Fibroblast of mammary gland (primary cell): ENCODE measurements at regions not wholly inside any gene's neighbourhood (a gene's known extent, or its start where the extent isn't known, plus 50 kb on each side); places are given as distances from the start of the nearest gene placed in this dataset.

Source experiments
- DNase-seq: peaks from one replicate; pipeline ENCODE4 v3.0.0-alpha.2; 2010; ENCODE audit warnings: low read depth
- H3K4me3 ChIP-seq: 2 replicates; pipeline ENCODE4 v1.5.1; 2011; ENCODE audit warnings: low read depth, mild to moderate bottlenecking, low read length, moderate library complexity; ENCODE audit not compliant: control insufficient read depth
- TF ChIP-seq, protein P1 (sequence below): conservative IDR thresholded peaks from 2 replicates; pipeline ENCODE4 v1.5.1; 2011; ENCODE audit warnings: low read depth, low read length, inconsistent platforms; ENCODE audit not compliant: control insufficient read depth, insufficient read depth

DNA sequence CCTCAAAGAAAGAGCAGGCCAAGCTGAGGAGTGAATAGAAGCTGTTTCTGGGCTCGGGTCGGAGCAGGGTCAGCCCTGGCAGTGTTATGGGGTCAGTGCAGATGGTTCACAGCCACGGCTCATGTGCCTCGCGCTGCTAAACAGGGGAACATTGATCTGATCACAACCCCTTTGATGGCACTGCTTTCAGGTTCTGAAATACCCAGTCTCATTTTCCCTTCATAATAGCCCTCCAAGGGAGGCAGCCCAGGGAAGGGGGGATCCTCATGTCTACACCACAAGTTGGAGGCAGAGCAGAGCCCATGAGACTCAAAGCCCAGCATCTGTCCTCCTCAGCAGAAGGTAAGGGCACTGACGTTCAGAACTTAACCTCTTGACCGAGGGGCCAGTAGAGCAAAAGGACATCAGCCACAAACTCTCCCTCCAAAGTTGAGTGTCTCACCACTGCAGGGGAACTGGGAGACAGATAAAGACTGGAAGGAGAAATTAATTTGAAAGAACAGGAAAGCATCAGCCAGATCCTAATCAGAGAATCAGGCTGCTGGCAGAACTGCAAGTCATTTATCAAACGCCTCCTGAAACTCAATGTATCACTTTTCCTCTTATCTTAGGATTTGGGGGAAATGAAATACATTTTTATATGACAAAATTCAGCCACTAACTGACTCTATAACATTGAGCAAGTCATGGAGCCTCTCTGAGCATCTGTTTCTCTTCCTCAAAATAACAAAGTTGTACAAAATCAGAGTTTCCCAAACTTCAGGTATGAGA lies 110.6 kb downstream of the SH3TC2 start:
- DNase-seq = no peak
- TF ChIP-seq, protein P1, sequence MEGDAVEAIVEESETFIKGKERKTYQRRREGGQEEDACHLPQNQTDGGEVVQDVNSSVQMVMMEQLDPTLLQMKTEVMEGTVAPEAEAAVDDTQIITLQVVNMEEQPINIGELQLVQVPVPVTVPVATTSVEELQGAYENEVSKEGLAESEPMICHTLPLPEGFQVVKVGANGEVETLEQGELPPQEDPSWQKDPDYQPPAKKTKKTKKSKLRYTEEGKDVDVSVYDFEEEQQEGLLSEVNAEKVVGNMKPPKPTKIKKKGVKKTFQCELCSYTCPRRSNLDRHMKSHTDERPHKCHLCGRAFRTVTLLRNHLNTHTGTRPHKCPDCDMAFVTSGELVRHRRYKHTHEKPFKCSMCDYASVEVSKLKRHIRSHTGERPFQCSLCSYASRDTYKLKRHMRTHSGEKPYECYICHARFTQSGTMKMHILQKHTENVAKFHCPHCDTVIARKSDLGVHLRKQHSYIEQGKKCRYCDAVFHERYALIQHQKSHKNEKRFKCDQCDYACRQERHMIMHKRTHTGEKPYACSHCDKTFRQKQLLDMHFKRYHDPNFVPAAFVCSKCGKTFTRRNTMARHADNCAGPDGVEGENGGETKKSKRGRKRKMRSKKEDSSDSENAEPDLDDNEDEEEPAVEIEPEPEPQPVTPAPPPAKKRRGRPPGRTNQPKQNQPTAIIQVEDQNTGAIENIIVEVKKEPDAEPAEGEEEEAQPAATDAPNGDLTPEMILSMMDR = no peak
- no peak overlapping the region for H3K4me3 ChIP-seq

DNA sequence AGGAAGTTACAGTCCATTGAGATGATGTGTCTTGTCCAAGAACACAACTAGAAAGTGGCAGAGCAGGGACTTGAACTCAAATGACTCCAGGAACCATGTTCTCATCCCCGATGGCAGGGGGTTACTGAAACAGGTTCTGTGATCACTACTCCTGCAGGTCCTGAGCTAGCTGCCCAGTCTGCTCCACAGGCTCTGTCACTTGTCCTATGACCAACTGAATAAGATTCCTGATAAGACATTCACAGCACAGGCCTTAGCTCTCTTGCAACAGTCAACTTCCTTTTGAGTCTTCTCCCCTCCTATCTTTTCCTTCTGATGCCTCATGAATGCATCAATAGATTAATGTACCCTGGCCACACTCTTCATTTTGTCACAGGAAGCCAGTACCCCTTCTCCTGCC lies 109.2 kb downstream of the SH3TC2 start:
- no peak overlapping the region for H3K4me3 ChIP-seq
- no peak for DNase-seq
- TF ChIP-seq, protein P1 = no peak
